Loucy (cell line): ENCODE measurements at regions not wholly inside any gene's neighbourhood (a gene's known extent, or its start where the extent isn't known, plus 50 kb on each side); places are given as distances from the start of the nearest gene placed in this dataset.

Experiments used
- EZH2phosphoT487 ChIP-seq: fragments of 200-600 bp; IDR thresholded peaks from 2 replicates; pipeline ENCODE4 v1.6.1; 2018; ENCODE audit warnings: antibody characterized with exemption, mild to moderate bottlenecking, moderate library complexity, borderline replicate concordance
- TF ChIP-seq, protein P1 (sequence below): fragments of 200-600 bp; sonication (generic); conservative IDR thresholded peaks from 2 replicates; pipeline ENCODE4 v1.5.1; 2014; ENCODE audit warnings: mild to moderate bottlenecking, antibody characterized with exemption, low read length

DNA sequence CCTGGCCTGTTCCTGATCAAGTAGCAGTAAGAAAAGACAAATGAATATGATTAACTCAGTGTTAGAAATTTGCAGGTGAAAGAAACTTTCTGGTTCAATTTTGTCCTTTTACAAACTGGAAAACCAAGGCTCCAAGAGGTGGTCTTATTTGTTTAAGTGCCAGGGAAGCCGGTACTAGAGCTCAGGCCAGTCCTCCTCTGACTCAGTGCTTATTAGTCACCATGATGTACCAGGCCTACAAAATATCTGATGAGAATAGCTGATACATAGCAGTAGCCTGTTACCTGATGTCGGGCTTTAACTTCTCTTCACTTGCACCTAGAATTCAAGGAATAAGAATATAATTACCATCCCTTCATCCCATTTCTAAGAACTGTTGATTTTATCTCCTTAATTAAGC lies 394.8 kb downstream of the LMX1A start:
- TF ChIP-seq, protein P1, sequence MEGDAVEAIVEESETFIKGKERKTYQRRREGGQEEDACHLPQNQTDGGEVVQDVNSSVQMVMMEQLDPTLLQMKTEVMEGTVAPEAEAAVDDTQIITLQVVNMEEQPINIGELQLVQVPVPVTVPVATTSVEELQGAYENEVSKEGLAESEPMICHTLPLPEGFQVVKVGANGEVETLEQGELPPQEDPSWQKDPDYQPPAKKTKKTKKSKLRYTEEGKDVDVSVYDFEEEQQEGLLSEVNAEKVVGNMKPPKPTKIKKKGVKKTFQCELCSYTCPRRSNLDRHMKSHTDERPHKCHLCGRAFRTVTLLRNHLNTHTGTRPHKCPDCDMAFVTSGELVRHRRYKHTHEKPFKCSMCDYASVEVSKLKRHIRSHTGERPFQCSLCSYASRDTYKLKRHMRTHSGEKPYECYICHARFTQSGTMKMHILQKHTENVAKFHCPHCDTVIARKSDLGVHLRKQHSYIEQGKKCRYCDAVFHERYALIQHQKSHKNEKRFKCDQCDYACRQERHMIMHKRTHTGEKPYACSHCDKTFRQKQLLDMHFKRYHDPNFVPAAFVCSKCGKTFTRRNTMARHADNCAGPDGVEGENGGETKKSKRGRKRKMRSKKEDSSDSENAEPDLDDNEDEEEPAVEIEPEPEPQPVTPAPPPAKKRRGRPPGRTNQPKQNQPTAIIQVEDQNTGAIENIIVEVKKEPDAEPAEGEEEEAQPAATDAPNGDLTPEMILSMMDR: no peak
- no peak for TF ChIP-seq EZH2phosphoT487
